Esophagus squamous epithelium (tissue), 5 donors: ENCODE measurements at regions not wholly inside any gene's neighbourhood (a gene's known extent, or its start where the extent isn't known, plus 50 kb on each side); places are given as distances from the start of the nearest gene placed in this dataset.
A peak's percentile ranks its signal among the peaks of the same experiment; 100 is the strongest.

Experiments used
- DNase-seq: peaks from one replicate; lab custom pipeline; 2025; lab: John Stamatoyannopoulos, UW
- H3K27ac ChIP-seq, 4 donors: fragments of 200-600 bp; sonication (generic); one replicate each; pipeline ENCODE4 v1.5.1; 2016 to 2019; ENCODE audit warnings: mild to moderate bottlenecking in 1 of 4
- H3K27me3 ChIP-seq, 4 donors: fragments of 200-600 bp; sonication (generic); 1 replicate in 3 of 4; 2 replicates in 1 of 4; pipeline versions ENCODE4 v1.5.1 to v1.6.0; 2017 to 2021; ENCODE audit warnings: antibody characterized with exemption in 1 of 4
- H3K36me3 ChIP-seq, 3 donors: fragments of 200-600 bp; sonication (generic); one replicate each; pipeline ENCODE4 v1.5.1; 2016 to 2019
- H3K4me1 ChIP-seq, 3 donors: fragments of 200-600 bp; sonication (generic); one replicate each; pipeline ENCODE4 v1.5.1; 2017 to 2019
- H3K4me3 ChIP-seq, 4 donors: fragments of 200-600 bp; sonication (generic); 1 replicate in 3 of 4; 2 replicates in 1 of 4; pipeline ENCODE4 v1.5.1; 2016 to 2019; ENCODE audit warnings: mild to moderate bottlenecking in 2 of 4, moderate library complexity in 1 of 4
- H3K9me3 ChIP-seq, 3 donors: fragments of 200-600 bp; sonication (generic); one replicate each; pipeline ENCODE4 v1.5.1; 2016 to 2019
- POLR2A ChIP-seq, 4 donors: fragments of 450-650 bp; IDR thresholded peaks; one replicate each; pipeline ENCODE4 v1.6.1; 2017; ENCODE audit warnings: antibody characterized with exemption in 4 of 4, mild to moderate bottlenecking in 4 of 4, moderate library complexity in 3 of 4
- WGBS, 2 donors: methylation state at CpG; one replicate each; pipeline ENCODE4 v1.1.5; 2018; 5-methylcytosine and 5-hydroxymethylcytosine counted together
- intact Hi-C: fragments of 100-400 bp; cut with DNase I; formaldehyde crosslinking; loops from one replicate; pipeline ENCODE4 v1.15.0; 2022
- TF ChIP-seq, protein P1 (sequence below), 6 experiments: fragments of 450-650 bp in 4 of 6; fragments of 200-600 bp in 2 of 6; sonication (generic) in 2 of 6; IDR thresholded peaks; one replicate each; pipeline ENCODE4 v1.5.1; 2016 to 2019; ENCODE audit warnings: antibody characterized with exemption in 6 of 6, mild to moderate bottlenecking in 4 of 6, moderate library complexity in 4 of 6
- donor health status: DM: yes; HTN: yes; CAD: no.

- intact Hi-C loops: no loop called here
- Histone ChIP-seq H3K27ac (no peak overlapping the region), H3K36me3 (no peaks in the 10 kb centered on the region), H3K9me3 (no peaks in the 10 kb centered on the region), H3K4me1 (no peaks in the 10 kb centered on the region), H3K4me3 (no peak overlapping the region), H3K27me3 (no peaks in the 10 kb centered on the region)
- DNase-seq: no peak
- TF ChIP-seq, protein P1, sequence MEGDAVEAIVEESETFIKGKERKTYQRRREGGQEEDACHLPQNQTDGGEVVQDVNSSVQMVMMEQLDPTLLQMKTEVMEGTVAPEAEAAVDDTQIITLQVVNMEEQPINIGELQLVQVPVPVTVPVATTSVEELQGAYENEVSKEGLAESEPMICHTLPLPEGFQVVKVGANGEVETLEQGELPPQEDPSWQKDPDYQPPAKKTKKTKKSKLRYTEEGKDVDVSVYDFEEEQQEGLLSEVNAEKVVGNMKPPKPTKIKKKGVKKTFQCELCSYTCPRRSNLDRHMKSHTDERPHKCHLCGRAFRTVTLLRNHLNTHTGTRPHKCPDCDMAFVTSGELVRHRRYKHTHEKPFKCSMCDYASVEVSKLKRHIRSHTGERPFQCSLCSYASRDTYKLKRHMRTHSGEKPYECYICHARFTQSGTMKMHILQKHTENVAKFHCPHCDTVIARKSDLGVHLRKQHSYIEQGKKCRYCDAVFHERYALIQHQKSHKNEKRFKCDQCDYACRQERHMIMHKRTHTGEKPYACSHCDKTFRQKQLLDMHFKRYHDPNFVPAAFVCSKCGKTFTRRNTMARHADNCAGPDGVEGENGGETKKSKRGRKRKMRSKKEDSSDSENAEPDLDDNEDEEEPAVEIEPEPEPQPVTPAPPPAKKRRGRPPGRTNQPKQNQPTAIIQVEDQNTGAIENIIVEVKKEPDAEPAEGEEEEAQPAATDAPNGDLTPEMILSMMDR (IDR thresholded peaks at IDR 0.05): no peak
- TF ChIP-seq POLR2A (IDR thresholded peaks at IDR 0.05): no peak
- WGBS, 2 donors: 80 to 81% methylated on average over 9 of the region's 10 CpGs
These were observed 218.1 kb downstream of the SNX19 start for GRCh38 chr11:130698174-130698573.

DNA sequence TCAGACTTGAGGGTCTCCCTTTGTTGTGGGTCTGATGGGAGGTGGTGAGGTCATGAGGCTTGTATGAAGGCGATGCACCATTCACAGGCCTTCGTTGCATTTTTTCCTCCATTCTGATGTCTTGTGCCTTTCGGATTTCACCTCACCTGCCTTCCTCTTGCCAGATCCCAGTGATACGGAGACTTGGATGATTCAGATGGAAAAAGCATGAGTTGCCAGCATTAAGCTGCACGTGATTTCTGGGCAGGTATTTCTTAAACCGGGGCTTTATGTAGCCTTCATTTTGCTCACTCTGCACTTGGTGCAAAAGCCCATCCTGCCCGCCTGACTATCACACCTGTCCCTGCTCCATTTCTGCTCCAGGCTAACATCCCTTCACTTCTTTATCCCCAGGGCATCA is 216.7 kb downstream of the SNX19 start:
- Histone ChIP-seq H3K36me3 (no peaks in the 10 kb centered on the region), H3K9me3 (no peaks in the 10 kb centered on the region), H3K4me1 (no peaks in the 10 kb centered on the region), H3K27ac (no peak overlapping the region), H3K4me3 (no peak overlapping the region), H3K27me3 (no peaks in the 10 kb centered on the region)
- intact Hi-C loops: no loop called here
- TF ChIP-seq, protein P1 (IDR thresholded peaks at IDR 0.05): no peak
- TF ChIP-seq POLR2A (IDR thresholded peaks at IDR 0.05): no peak
- 69 to 80% methylated on average over 7 of the region's 7 CpGs for WGBS, 2 donors
- no peak for DNase-seq

GRCh38 chr11:130700092-130700491 is 216.2 kb downstream of the SNX19 start:
- H3K36me3 ChIP-seq: no peaks in the 10 kb centered on the region
- no peaks in the 10 kb centered on the region for H3K27me3 ChIP-seq
- H3K4me1 ChIP-seq: no peaks in the 10 kb centered on the region
- H3K9me3 ChIP-seq: no peaks in the 10 kb centered on the region
- no peak for TF ChIP-seq POLR2A (IDR thresholded peaks at IDR 0.05)
- TF ChIP-seq, protein P1 (IDR thresholded peaks at IDR 0.05): no peak
- intact Hi-C loops: no loop called here
- H3K27ac ChIP-seq: no peak overlapping the region
- no peak for DNase-seq
- H3K4me3 ChIP-seq: no peak overlapping the region

GRCh38 chr11:130703489-130704190 is 212.6 kb downstream of the SNX19 start:
- Histone ChIP-seq H3K4me3 (no peak overlapping the region), H3K36me3 (no peaks in the 10 kb centered on the region), H3K27me3 (no peaks in the 10 kb centered on the region), H3K9me3 (no peaks in the 10 kb centered on the region), H3K4me1 (no peaks in the 10 kb centered on the region), H3K27ac (no peak overlapping the region)
- WGBS, 2 donors: 72 to 88% methylated on average over 6 to 7 of the region's 9 CpGs
- no peak for TF ChIP-seq POLR2A (IDR thresholded peaks at IDR 0.05)
- TF ChIP-seq, protein P1 (IDR thresholded peaks at IDR 0.05): no peak
- intact Hi-C loops: no loop called here
- DNase-seq: no peak

DNA sequence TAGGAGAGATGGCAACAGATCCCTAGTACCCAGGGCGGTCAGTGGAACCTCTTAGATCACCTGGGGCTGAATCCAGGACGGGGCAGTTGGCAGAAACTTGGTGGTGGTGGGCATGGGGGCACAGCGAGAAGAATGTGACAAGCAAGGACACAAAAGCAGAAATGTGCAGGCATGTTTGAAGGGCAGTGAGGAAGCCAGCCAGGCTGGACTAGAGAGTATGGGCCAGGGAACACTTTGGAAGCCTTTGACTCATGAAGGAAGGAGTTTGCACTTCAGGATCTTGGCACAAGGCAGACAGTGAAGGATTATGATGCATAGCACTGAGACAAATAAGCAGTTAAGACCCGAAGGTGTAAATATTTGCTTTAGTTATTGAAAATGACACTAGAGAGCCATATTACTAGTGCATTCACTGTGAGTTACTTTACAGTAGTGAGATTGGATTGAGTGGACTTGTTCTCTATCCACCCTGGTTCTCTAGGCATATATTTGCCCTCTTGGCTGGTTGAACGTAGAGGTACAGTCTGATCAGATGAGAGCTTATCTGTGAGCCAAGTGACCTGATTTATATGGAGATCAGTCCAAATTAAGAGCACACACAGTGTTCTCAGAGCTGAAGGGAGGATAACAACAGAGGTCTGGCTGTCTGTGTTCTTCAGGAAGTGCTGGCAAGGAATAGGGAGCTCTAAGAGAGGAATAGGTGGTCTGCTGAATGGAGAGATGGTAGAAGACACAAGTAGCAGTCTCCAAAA is 210.4 kb downstream of the SNX19 start:
- no peaks in the 10 kb centered on the region for H3K36me3 ChIP-seq
- 51% methylated on average over 5 of the region's 5 CpGs for WGBS, 2 donors
- peak overlapping the region in 1 of 4 donors; percentile 7 for H3K27ac ChIP-seq
- no peak for DNase-seq
- no peak overlapping the region for H3K4me3 ChIP-seq
- H3K27me3 ChIP-seq: no peaks in the 10 kb centered on the region
- no peak for TF ChIP-seq POLR2A (IDR thresholded peaks at IDR 0.05)
- TF ChIP-seq, protein P1 (IDR thresholded peaks at IDR 0.05): no peak
- intact Hi-C loops: no loop called here
- no peaks in the 10 kb centered on the region for H3K9me3 ChIP-seq
- no peaks in the 10 kb centered on the region for H3K4me1 ChIP-seq
